ENCODE measurements at regions not wholly inside any gene's neighbourhood (a gene's known extent, or its start where the extent isn't known, plus 50 kb on each side); places are given as distances from the start of the nearest gene placed in this dataset.

GRCh38 chr2:149739883-149740265 lies 152.3 kb upstream of the MMADHC start:
- Mint-ChIP-seq H3K9me3 (no peaks in the 10 kb centered on the region), H3K36me3 (ENCODE audit: low read depth) (no peaks in the 10 kb centered on the region), H3K27ac (no peak overlapping the region), H3K4me3 (no peak overlapping the region), H3K27me3 (ENCODE audit: insufficient read depth) (no peaks in the 10 kb centered on the region), H3K4me1 (ENCODE audit: low read depth) (no peaks in the 10 kb centered on the region)
- intact Hi-C loops (cut with micrococcal nuclease) = no loop called here
- no peak for DNase-seq (ENCODE audit: low spot score)

- no peaks in the 10 kb centered on the region for H3K27me3 Mint-ChIP-seq (ENCODE audit: insufficient read depth)
- no peak overlapping the region for H3K27ac Mint-ChIP-seq
- H3K36me3 Mint-ChIP-seq (ENCODE audit: low read depth) = no peaks in the 10 kb centered on the region
- DNase-seq (ENCODE audit: low spot score) = no peak
- no peak overlapping the region for H3K4me3 Mint-ChIP-seq
- H3K9me3 Mint-ChIP-seq = no peaks in the 10 kb centered on the region
- H3K4me1 Mint-ChIP-seq (ENCODE audit: low read depth) = no peaks in the 10 kb centered on the region
- intact Hi-C loops (cut with micrococcal nuclease) = no loop called here
These were observed 151.8 kb upstream of the MMADHC start for GRCh38 chr2:149739171-149739882.

DNA sequence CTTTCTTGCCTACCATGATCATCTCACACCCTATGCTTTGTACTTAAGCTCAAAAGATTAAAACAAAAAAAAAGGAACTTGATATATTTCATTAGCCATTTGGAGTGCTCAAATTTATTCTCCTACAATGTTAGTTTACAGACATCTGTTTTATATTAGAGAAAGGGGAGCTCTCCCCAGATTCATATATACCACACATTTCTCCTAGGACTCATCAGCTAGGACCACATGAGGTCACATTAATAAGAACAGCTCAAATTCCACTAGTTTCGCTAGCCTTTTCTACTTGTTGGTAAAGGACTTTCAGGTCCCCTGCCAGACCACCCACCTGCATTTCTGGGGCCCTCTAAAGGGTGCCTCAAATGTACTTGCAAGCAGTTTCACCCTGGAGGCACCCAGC lies 151.2 kb upstream of the MMADHC start:
- DNase-seq (ENCODE audit: low spot score) = no peak
- no peak overlapping the region for H3K4me3 Mint-ChIP-seq

DNA sequence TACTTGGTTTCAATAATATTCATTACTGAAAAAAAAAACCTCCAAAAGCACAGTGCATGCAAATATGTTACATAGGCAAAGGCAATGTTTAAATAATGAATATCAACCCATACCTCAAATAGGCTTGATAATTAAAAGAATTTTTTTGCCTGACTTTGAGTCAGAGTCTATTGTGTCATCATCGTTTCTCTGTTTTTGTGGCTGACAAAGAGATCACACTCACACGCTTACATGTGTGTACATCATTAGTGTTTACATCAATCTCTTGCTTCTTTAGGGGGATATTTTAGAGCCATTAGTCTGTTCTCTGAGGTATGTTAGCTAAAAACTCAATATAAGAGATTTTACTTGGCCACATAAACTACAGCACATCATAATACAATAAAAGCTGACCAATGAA lies 150.3 kb upstream of the MMADHC start:
- Mint-ChIP-seq H3K27me3 (ENCODE audit: insufficient read depth) (no peaks in the 10 kb centered on the region), H3K36me3 (ENCODE audit: low read depth) (no peaks in the 10 kb centered on the region), H3K4me3 (no peak overlapping the region), H3K4me1 (ENCODE audit: low read depth) (no peaks in the 10 kb centered on the region), H3K27ac (no peak overlapping the region), H3K9me3 (no peaks in the 10 kb centered on the region)
- intact Hi-C loops (cut with micrococcal nuclease) = no loop called here
- DNase-seq (ENCODE audit: low spot score) = no peak

More for the DNA sequence above, 151.2 kb upstream of the MMADHC start:
- Mint-ChIP-seq H3K27ac (no peak overlapping the region), H3K36me3 (ENCODE audit: low read depth) (no peaks in the 10 kb centered on the region), H3K9me3 (no peaks in the 10 kb centered on the region), H3K27me3 (ENCODE audit: insufficient read depth) (no peaks in the 10 kb centered on the region), H3K4me1 (ENCODE audit: low read depth) (no peaks in the 10 kb centered on the region)
- intact Hi-C loops (cut with micrococcal nuclease) = no loop called here

- H3K4me3 Mint-ChIP-seq = no peak overlapping the region
- no peak overlapping the region for H3K27ac Mint-ChIP-seq
- DNase-seq (ENCODE audit: low spot score) = no peak
- no peaks in the 10 kb centered on the region for H3K27me3 Mint-ChIP-seq (ENCODE audit: insufficient read depth)
- no peaks in the 10 kb centered on the region for H3K4me1 Mint-ChIP-seq (ENCODE audit: low read depth)
- no peaks in the 10 kb centered on the region for H3K36me3 Mint-ChIP-seq (ENCODE audit: low read depth)
- no peaks in the 10 kb centered on the region for H3K9me3 Mint-ChIP-seq
- intact Hi-C loops (cut with micrococcal nuclease) = no loop called here
These were observed 147.8 kb upstream of the MMADHC start for GRCh38 chr2:149735237-149735958.

- Mint-ChIP-seq H3K9me3 (no peaks in the 10 kb centered on the region), H3K36me3 (ENCODE audit: low read depth) (no peaks in the 10 kb centered on the region), H3K27ac (no peak overlapping the region), H3K27me3 (ENCODE audit: insufficient read depth) (no peaks in the 10 kb centered on the region), H3K4me1 (ENCODE audit: low read depth) (no peaks in the 10 kb centered on the region), H3K4me3 (no peak overlapping the region)
- no peak for DNase-seq (ENCODE audit: low spot score)
- intact Hi-C loops (cut with micrococcal nuclease) = no loop called here
These were observed 146.5 kb upstream of the MMADHC start for GRCh38 chr2:149733936-149734685.

DNA sequence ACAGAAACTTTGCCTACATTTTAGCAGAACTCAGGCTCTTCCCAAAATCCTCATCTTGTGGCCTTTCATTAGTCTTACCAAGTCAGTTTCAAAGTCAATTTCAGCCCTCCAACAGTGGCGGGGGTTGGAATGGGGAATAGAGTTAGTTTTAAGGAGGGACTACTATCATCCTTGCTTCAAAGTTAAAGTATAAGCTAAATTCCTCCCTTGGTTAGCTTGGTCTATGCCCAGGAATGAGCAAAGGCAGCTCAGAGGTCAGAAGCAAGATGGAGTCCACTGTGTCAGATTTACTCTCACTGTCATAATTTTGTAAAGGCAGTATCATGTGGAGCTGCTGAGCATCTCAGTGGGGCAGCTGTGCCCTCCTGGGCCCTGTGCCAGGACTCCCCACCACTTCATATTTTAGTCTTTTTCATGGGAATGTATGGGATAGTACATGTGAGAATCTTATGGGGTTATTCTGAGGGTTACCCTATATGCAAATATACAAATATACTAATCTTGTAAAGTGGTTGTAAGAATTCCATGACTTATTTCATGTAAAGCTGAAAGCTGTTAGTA lies 145.2 kb upstream of the MMADHC start:
- Mint-ChIP-seq H3K4me1 (ENCODE audit: low read depth) (no peaks in the 10 kb centered on the region), H3K36me3 (ENCODE audit: low read depth) (no peaks in the 10 kb centered on the region), H3K27ac (no peak overlapping the region), H3K4me3 (no peak overlapping the region), H3K9me3 (no peaks in the 10 kb centered on the region), H3K27me3 (ENCODE audit: insufficient read depth) (no peaks in the 10 kb centered on the region)
- intact Hi-C loops (cut with micrococcal nuclease) = no loop called here
- no peak for DNase-seq (ENCODE audit: low spot score)

DNA sequence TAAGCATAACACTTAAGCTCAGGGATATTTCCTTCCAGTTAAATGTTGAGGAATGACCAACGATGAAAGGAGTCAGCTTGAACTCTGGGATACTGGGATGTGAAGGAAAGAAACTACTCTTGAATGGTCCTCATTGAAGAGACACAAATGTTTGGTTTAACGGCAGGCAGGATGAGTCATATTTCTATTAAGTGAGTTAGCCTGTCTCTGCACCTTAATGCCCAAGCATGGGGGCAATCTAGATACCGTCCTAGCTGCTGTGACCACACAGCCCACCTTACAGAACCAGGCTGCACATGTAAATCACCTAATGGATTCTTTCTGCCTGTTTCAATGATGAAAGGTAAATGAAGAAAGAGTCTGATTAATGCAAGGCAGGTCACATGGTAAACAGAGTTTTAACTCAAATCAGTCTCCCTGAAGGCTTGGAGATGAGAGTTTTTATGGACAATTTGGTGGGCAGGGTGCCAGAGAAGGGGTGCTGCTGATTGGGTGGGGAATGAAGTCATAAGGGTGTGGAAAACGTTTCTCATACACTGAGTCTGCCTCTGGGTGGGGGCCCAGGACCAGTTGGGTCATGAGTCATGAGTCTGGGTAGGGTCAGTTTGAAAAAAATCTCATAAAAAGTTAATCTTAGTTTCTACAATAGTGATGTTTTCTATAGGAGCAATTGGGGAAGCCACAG lies 144.6 kb upstream of the MMADHC start:
- Mint-ChIP-seq H3K4me1 (ENCODE audit: low read depth) (no peaks in the 10 kb centered on the region), H3K27me3 (ENCODE audit: insufficient read depth) (no peaks in the 10 kb centered on the region), H3K4me3 (no peak overlapping the region), H3K9me3 (no peaks in the 10 kb centered on the region), H3K36me3 (ENCODE audit: low read depth) (no peaks in the 10 kb centered on the region), H3K27ac (no peak overlapping the region)
- DNase-seq (ENCODE audit: low spot score) = no peak
- intact Hi-C loops (cut with micrococcal nuclease) = no loop called here

DNA sequence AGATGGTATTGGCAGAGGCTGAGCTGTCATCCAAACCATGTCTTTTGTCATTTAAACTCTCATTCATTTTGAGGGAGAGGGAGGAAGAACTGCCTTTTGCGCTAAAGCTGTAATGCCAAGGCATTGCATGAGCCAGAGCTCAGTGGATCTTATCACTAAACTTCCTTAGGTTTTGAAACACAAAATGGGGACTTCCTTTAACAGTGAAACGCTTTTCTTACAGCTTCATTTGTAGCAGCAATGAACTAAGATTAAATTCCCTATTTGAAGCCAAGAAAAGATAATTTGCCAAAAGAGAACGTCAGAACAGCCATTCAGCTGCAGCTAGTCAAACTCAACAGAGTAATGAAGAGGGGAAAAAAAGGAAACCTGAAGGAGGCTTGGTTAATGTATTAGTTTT lies 143.5 kb upstream of the MMADHC start:
- Mint-ChIP-seq H3K27ac (no peak overlapping the region), H3K36me3 (ENCODE audit: low read depth) (no peaks in the 10 kb centered on the region)

DNA sequence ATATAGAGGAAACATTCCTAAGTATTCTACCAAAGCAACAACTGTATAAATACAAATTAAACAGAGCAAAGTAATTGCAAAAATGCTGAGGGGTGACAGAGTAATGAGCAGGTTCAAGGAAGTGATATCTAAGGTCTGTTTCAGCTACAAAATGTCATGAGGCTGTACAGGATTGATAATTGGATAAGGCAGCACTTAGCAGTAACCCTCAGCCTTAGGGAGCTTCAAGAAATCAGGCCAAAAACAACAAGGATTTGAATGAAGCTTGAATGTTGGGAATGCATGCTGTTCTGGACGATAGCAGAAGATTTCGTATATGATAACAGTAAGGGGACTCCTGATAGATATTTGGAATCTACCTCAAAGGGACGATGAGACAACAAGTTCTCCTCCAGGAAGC lies 142.0 kb upstream of the MMADHC start:
- Mint-ChIP-seq H3K4me1 (ENCODE audit: low read depth) (no peaks in the 10 kb centered on the region), H3K9me3 (no peaks in the 10 kb centered on the region), H3K27ac (no peak overlapping the region), H3K4me3 (no peak overlapping the region), H3K36me3 (ENCODE audit: low read depth) (no peaks in the 10 kb centered on the region), H3K27me3 (ENCODE audit: insufficient read depth) (no peaks in the 10 kb centered on the region)
- intact Hi-C loops (cut with micrococcal nuclease) = no loop called here
- DNase-seq (ENCODE audit: low spot score) = no peak

More for the DNA sequence above, 143.5 kb upstream of the MMADHC start:
- no peak overlapping the region for H3K4me3 Mint-ChIP-seq
- H3K4me1 Mint-ChIP-seq (ENCODE audit: low read depth) = no peaks in the 10 kb centered on the region
- H3K9me3 Mint-ChIP-seq = no peaks in the 10 kb centered on the region
- DNase-seq (ENCODE audit: low spot score) = no peak
- H3K27me3 Mint-ChIP-seq (ENCODE audit: insufficient read depth) = no peaks in the 10 kb centered on the region
- intact Hi-C loops (cut with micrococcal nuclease) = no loop called here

DNA sequence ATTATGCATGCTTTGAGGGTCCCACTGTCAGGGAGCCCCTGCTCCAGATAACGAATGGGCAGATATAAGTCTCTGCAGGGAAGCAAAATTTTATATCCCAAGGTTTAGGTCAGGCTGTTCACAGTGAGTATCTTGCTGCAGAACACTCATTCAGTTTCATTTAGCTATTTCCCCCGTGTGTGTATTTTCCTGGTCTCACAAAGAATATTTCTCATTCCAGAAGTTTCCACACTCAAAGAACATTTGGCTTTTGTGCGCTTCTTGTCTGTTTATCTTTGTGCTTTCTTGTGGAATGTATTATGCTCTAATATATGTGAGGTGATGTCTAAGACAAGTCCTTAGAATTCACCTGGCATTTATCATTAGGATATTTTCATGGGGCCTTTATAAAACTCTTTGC lies 140.4 kb upstream of the MMADHC start:
- Mint-ChIP-seq H3K4me1 (ENCODE audit: low read depth) (no peaks in the 10 kb centered on the region), H3K27ac (no peak overlapping the region), H3K36me3 (ENCODE audit: low read depth) (no peaks in the 10 kb centered on the region), H3K27me3 (ENCODE audit: insufficient read depth) (no peaks in the 10 kb centered on the region), H3K9me3 (no peaks in the 10 kb centered on the region), H3K4me3 (no peak overlapping the region)
- intact Hi-C loops (cut with micrococcal nuclease) = no loop called here
- no peak for DNase-seq (ENCODE audit: low spot score)

DNA sequence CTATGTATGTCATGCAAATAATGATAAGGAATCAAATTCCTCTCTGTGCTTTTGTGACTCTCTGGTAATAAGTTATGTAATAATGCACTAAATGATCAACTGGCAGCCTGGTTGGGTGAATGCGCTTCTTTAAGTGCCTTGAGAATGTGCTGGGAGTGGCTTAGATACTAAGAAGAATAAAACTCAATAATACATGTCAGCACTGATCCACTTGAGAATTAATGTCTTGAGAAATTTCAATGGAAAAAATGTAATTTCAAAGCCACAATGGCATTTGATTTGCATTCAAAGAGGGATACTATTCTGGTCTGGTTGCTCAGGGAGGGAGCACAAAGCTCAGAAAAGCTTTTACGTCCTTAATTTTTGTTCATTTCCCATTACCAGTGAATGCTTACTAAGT lies 137.7 kb upstream of the MMADHC start:
- no peak for DNase-seq (ENCODE audit: low spot score)
- Mint-ChIP-seq H3K27me3 (ENCODE audit: insufficient read depth) (no peaks in the 10 kb centered on the region), H3K4me3 (no peak overlapping the region), H3K9me3 (no peaks in the 10 kb centered on the region), H3K36me3 (ENCODE audit: low read depth) (no peaks in the 10 kb centered on the region), H3K4me1 (ENCODE audit: low read depth) (no peaks in the 10 kb centered on the region), H3K27ac (no peak overlapping the region)
- intact Hi-C loops (cut with micrococcal nuclease) = no loop called here

Measured in activated T-helper 1 cell treated with anti-CD3 and anti-CD28 coated beads, Interleukin-12 subunit alpha, Interleukin-12 subunit beta, Interleukin-2, Interleukin-4 antibody, amounts not matched to agents 30 ng/mL and 10 ng/mL and 1 ng/mL, durations not matched to agents 14 hours and 24 hours and 36 hours (primary cell).